Keratinocyte (primary cell): ENCODE measurements at regions not wholly inside any gene's neighbourhood (a gene's known extent, or its start where the extent isn't known, plus 50 kb on each side); places are given as distances from the start of the nearest gene placed in this dataset.

Experiments
- EZH2 ChIP-seq: IDR thresholded peaks from one replicate; pipeline ENCODE4 v1.6.1; 2012; ENCODE audit warnings: inconsistent platforms, mild to moderate bottlenecking, low read length, moderate library complexity
- TF ChIP-seq, protein P1 (sequence below), 3 experiments: IDR thresholded peaks in 1 of 3; conservative IDR thresholded peaks in 1 of 3; optimal IDR thresholded peaks in 1 of 3; 2 replicates in 2 of 3; 3 replicates in 1 of 3; pipeline versions ENCODE3 to v1.5.1; 2011; ENCODE audit warnings: low read length in 3 of 3, mild to moderate bottlenecking in 3 of 3, moderate library complexity in 2 of 3, control low read depth in 1 of 3, inconsistent platforms in 1 of 3; ENCODE audit not compliant: insufficient read depth in 2 of 3; ENCODE audit errors: extremely low read depth in 1 of 3

DNA sequence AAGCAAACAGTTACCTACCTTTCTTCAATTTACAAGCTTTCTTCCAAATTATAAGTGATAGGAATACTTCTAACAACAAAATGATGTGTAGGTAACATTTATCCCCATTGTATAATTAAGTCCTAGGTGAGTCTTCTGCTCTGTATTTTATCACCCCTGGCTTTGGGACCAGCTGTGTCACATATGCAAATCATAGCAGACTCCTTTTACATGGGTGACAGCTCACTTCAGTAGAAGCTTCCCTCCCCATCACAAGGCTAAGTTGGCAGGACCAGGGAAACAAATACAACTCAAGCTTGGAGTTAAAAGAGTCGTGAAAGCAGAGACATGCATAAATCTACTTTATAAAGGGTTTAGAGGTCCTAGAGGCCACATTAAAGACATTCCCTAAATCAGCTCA is 121.1 kb upstream of the RUNX1 start:
- TF ChIP-seq, protein P1, sequence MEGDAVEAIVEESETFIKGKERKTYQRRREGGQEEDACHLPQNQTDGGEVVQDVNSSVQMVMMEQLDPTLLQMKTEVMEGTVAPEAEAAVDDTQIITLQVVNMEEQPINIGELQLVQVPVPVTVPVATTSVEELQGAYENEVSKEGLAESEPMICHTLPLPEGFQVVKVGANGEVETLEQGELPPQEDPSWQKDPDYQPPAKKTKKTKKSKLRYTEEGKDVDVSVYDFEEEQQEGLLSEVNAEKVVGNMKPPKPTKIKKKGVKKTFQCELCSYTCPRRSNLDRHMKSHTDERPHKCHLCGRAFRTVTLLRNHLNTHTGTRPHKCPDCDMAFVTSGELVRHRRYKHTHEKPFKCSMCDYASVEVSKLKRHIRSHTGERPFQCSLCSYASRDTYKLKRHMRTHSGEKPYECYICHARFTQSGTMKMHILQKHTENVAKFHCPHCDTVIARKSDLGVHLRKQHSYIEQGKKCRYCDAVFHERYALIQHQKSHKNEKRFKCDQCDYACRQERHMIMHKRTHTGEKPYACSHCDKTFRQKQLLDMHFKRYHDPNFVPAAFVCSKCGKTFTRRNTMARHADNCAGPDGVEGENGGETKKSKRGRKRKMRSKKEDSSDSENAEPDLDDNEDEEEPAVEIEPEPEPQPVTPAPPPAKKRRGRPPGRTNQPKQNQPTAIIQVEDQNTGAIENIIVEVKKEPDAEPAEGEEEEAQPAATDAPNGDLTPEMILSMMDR (optimal IDR thresholded peaks at IDR 0.05 in 1 of 3, IDR thresholded peaks at IDR 0.05 in 1 of 3, conservative IDR thresholded peaks at IDR 0.05 in 1 of 3; ENCODE audit: extremely low read depth in 1 of 3, insufficient read depth in 2 of 3, low read length in 3 of 3), result no peak
- TF ChIP-seq EZH2, result no peak
